Fibroblast of villous mesenchyme (primary cell): ENCODE measurements at regions not wholly inside any gene's neighbourhood (a gene's known extent, or its start where the extent isn't known, plus 50 kb on each side); places are given as distances from the start of the nearest gene placed in this dataset.
"Not testable (repeated sequence)": the region's sequence is repeated elsewhere in the genome, so short reads cannot be mapped to it uniquely, and the experiment has no call there.

Experiments
- DNase-seq: peaks from one replicate; pipeline ENCODE4 v3.0.0-alpha.2; 2010; ENCODE audit warnings: low read depth
- H3K4me3 ChIP-seq: 2 replicates; pipeline ENCODE4 v1.5.1; 2011; ENCODE audit warnings: low read depth, mild to moderate bottlenecking, low read length
- CTCF ChIP-seq: IDR thresholded peaks from 2 replicates; pipeline ENCODE4 v1.5.1; 2012; ENCODE audit warnings: low read depth, mild to moderate bottlenecking, low read length; ENCODE audit not compliant: insufficient read depth

GRCh38 chr4:146112389-146112788 lies 63.1 kb upstream of the LSM6 start:
- no peak for DNase-seq
- no peak overlapping the region for H3K4me3 ChIP-seq
- no peak for TF ChIP-seq CTCF

- no peak overlapping the region for H3K4me3 ChIP-seq
- no peak for TF ChIP-seq CTCF
- no peak for DNase-seq
These were observed 64.5 kb upstream of the LSM6 start for GRCh38 chr4:146110871-146111485.

DNA sequence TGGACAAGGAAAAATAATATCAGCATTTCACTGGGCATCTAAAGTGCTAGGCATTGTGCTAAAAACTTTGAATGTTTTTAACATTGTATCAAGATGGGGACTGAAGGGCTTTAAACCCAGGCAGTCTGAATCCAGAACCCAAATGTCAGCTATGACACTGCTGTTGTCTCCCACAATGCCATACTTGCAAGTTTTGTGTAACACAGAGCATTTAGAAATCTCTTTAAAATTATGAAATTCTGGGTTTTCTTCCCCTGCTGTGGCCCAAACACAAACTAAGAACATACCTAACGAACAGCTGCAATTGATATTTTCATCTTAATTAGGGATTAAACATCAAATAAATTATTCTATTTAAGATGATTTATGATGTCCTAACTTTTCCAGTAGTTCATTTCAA lies 66.8 kb upstream of the LSM6 start:
- no peak for TF ChIP-seq CTCF
- H3K4me3 ChIP-seq: no peak overlapping the region
- no peak for DNase-seq

DNA sequence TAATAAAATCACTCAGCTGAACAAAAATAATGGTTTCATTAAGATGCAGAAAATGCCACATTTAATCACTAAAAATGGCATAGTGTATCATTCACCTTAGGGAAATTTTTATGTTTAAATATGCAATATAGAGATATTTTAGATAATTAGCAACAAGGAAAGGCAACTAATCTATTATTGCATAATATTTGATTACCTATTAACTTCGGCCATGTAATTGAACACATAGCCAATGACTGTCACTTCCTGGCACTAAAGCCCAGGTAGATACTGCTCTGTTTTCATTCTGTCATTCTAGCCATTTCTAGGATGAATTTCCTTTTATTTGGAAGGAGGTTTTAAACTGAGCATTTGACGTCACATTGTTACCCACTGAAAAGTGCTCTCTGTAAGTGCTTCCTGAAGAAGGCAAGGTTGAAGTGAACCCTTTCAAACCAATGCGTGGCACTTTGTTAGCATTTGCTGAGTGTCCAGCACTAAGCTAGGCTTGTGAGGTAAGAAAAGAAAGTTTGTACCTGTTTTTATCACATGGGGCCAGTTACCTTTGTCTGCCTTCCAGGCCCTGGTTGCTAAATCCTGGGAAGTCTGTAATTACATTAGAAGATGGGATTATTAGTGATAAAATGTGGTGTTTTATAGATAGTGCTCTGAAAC lies 67.8 kb upstream of the LSM6 start:
- TF ChIP-seq CTCF: no peak
- H3K4me3 ChIP-seq: no peak overlapping the region
- no peak for DNase-seq

DNA sequence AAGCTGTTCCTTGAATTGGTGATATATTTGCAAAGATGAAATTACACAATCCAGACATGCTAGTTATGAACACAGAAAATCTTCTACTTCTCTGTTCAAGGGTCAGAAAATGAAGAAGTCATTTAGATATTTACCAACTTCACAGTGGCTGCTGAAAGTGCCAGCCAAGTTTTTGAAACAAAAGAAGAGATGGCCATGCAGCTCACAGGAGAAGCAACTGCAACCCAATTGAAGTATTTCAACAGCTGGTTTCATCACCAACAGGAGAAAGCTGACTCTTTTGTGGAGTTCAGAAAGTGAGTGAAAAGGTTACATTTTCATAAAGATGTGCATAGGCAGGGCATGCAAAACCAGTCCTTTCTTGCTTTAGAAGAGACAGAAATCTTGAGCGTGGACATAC lies 70.1 kb upstream of the LSM6 start:
- H3K4me3 ChIP-seq: no peak overlapping the region
- no peak for DNase-seq
- no peak for TF ChIP-seq CTCF

GRCh38 chr4:146104541-146104940 lies 71.0 kb upstream of the LSM6 start:
- DNase-seq: no peak
- TF ChIP-seq CTCF: no peak

DNA sequence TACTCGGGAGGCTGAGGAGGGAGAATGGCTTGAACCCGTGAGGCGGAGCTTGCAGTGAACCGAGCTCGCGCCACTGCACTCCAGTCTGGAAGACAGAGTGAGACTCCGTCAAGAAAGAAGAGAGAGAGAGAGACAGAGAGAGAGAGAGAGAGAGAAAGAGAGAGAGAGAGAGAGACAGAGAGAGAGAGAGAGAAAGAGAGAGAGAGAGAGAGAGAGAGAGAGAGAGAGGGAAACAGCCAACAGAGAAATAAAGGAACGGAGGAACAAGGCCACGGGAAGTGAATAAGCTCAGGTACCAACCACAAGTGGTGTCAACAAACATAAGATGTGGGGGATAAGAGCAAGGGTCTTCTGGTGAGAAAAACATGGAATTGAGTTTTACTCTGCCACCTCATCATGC lies 71.5 kb upstream of the LSM6 start:
- not testable (repeated sequence) for H3K4me3 ChIP-seq, DNase-seq

More at GRCh38 chr4:146104541-146104940, 71.0 kb upstream of the LSM6 start:
- H3K4me3 ChIP-seq: no peak overlapping the region
